ENCODE measurements at regions not wholly inside any gene's neighbourhood (a gene's known extent, or its start where the extent isn't known, plus 50 kb on each side); places are given as distances from the start of the nearest gene placed in this dataset.
A peak's percentile ranks its signal among the peaks of the same experiment; 100 is the strongest.

GRCh38 chr6:2505624-2506023 is 245.1 kb downstream of the MYLK4 start:
- no peak for DNase-seq (ENCODE audit: low read depth in 4 of 4, low spot score in 3 of 4)

GRCh38 chr6:2504495-2505064 is 246.1 kb downstream of the MYLK4 start:
- no peak for DNase-seq (ENCODE audit: low read depth in 4 of 4, low spot score in 3 of 4)

GRCh38 chr6:2503816-2504494 is 246.8 kb downstream of the MYLK4 start:
- no peak for DNase-seq (ENCODE audit: low read depth in 4 of 4, low spot score in 3 of 4)

- DNase-seq (ENCODE audit: low read depth in 4 of 4, low spot score in 3 of 4) = no peak
These were observed 247.6 kb downstream of the MYLK4 start for GRCh38 chr6:2502998-2503674.

GRCh38 chr6:2502096-2502997 is 248.4 kb downstream of the MYLK4 start:
- DNase-seq (ENCODE audit: low read depth in 4 of 4, low spot score in 3 of 4) = no peak

- DNase-seq (ENCODE audit: low read depth in 4 of 4, low spot score in 3 of 4) = no peak
These were observed 252.6 kb downstream of the MYLK4 start for GRCh38 chr6:2497922-2498623.

GRCh38 chr6:2496291-2496690 is 250.9 kb upstream of the GMDS start:
- DNase-seq (ENCODE audit: low read depth in 4 of 4, low spot score in 3 of 4) = no peak

GRCh38 chr6:2492686-2493523 is 247.5 kb upstream of the GMDS start:
- no peak for DNase-seq (ENCODE audit: low read depth in 4 of 4, low spot score in 3 of 4)

- no peak for DNase-seq (ENCODE audit: low read depth in 4 of 4, low spot score in 3 of 4)
These were observed 245.7 kb upstream of the GMDS start for GRCh38 chr6:2491137-2491536.

- no peak for DNase-seq (ENCODE audit: low read depth in 4 of 4, low spot score in 3 of 4)
These were observed 243.2 kb upstream of the GMDS start for GRCh38 chr6:2488578-2488977.

- no peak for DNase-seq (ENCODE audit: low read depth in 4 of 4, low spot score in 3 of 4)
These were observed 239.7 kb upstream of the GMDS start for GRCh38 chr6:2485116-2485515.

GRCh38 chr6:2482773-2483172 is 237.4 kb upstream of the GMDS start:
- DNase-seq (ENCODE audit: low read depth in 4 of 4, low spot score in 3 of 4) = no peak

- no peak for DNase-seq (ENCODE audit: low read depth in 4 of 4, low spot score in 3 of 4)
These were observed 235.9 kb upstream of the GMDS start for GRCh38 chr6:2481307-2481706.

- no peak for DNase-seq (ENCODE audit: low read depth in 4 of 4, low spot score in 3 of 4)
These were observed 235.0 kb upstream of the GMDS start for GRCh38 chr6:2480267-2480966.

GRCh38 chr6:2478200-2478599 is 232.8 kb upstream of the GMDS start:
- DNase-seq (ENCODE audit: low read depth in 4 of 4, low spot score in 3 of 4) = peak in 3 of 4 donors; percentile 36 to 41 (median 37)

GRCh38 chr6:2477666-2478065 is 232.3 kb upstream of the GMDS start:
- no peak for DNase-seq (ENCODE audit: low read depth in 4 of 4, low spot score in 3 of 4)

- no peak for DNase-seq (ENCODE audit: low read depth in 4 of 4, low spot score in 3 of 4)
These were observed 231.8 kb upstream of the GMDS start for GRCh38 chr6:2477250-2477649.

- no peak for DNase-seq (ENCODE audit: low read depth in 4 of 4, low spot score in 3 of 4)
These were observed 231.0 kb upstream of the GMDS start for GRCh38 chr6:2476376-2476775.

- DNase-seq (ENCODE audit: low read depth in 4 of 4, low spot score in 3 of 4) = no peak
These were observed 226.1 kb upstream of the GMDS start for GRCh38 chr6:2471472-2471871.

All from right renal pelvis (tissue), 4 donors.